ENCODE measurements at regions not wholly inside any gene's neighbourhood (a gene's known extent, or its start where the extent isn't known, plus 50 kb on each side); places are given as distances from the start of the nearest gene placed in this dataset.

DNA sequence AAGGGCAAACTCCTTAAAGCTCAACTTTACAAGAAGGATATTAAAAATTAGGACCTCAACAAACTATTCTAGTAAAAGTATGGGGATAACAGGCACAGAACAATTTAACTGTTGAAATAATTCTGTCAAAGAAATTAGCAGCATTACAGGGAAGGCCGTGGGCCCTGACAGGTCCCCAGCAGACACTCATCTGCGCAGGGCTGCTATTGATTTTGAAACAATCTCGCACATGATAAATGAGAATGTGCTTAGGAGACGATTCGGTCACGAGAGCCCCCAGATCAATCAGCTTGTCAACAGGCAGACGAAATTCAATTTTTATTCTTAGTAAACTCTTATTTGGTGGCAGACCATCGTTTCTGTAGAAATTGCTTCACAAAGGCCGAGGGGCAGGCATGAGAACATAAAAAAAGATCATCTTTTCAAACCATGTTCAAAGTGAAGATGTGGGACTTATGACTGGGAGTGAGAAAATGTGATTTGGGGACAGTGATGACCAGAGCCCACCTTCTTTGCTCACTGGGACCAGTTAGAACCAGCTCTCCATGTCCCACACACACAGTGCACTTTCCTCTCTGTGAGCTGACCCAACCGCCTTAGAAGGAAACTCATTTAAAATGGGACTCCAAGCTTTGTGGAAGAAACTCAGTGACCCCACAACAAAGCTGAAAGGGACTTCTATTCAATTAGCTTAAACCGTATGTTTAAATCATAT, 654.5 kb downstream of the TOX3 start:
- DNase-seq: no peak

- no peak for DNase-seq
Observed at GRCh38 chr16:51888534-51888933, 658.4 kb downstream of the TOX3 start.

DNA sequence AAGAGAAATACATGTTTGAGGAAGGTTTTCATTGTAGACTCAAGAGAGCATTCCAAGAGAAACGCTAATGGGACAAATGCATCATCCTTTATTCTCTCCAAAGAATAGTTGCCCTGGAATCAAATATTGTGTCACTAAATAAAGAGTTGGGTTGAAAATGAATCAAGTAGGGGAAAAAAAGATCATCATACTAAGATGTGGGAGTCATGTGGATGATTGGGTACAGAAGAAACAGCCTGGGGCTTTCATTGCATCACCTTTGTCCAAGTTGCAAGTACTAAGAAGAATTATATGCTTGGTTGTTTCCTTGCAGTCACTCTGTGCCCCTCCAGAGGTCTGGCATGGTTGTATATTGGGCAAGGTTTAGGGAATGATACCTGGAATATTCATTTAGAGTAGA, 658.9 kb downstream of the TOX3 start:
- no peak for DNase-seq

DNA sequence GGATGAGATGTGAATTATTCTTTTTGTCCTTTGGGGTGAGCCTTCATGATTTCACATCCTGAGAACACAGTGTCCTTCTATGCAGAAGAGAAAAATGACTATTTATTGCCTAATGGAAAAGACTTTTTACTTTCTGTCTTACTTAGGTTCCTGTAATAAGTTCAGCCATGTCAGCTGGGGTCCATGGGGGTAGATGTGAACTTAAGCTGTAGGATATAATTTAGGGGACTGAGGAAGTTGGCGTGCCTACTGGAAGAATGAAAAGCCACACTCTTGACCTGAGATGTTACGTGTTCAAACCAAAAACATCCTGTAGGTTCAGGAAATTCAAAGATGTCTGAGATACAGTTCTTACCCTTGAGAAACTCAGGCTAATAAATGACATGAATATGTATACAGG, 660.5 kb downstream of the TOX3 start:
- DNase-seq: no peak

GRCh38 chr16:51884773-51885172, 662.2 kb downstream of the TOX3 start:
- DNase-seq: no peak

GRCh38 chr16:51881731-51882130, 665.2 kb downstream of the TOX3 start:
- no peak for DNase-seq

DNA sequence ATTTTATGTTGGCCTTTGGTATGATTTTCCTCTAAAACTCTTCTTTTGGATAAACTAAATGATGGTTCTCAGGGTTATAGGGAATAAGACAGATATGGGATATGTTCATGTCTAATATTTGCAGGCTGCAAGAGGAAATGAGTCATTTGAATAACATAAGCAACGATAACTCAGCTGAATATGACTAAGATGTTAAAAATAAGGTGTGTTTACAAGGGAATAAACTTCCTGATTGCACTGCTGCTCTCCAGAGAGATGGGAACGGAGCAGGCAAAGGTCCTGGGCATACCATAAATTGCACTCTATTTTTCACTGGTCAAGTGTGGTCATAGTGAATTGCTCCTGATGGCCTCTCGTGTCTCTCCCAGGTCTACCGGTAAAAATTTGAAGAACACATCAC, 666.2 kb downstream of the TOX3 start:
- DNase-seq: no peak

DNA sequence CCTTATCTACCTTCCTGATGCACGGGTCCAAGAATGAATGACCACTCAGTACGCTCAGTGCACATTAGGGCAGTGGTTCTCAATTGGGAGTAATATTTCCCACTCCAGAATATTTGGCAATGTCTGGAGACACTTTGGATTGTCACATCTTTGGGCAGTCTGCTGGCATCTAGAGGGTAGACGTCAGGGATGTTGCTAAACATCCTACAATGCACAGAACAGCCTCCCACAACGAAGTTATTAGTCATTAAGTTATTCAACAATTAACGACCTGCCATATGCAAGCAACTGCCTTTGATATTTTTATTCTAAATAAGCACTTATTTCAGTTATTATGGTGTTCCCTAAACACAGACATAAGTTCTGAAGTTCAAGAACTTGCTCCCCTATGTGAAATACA, 669.3 kb downstream of the TOX3 start:
- DNase-seq: no peak

DNA sequence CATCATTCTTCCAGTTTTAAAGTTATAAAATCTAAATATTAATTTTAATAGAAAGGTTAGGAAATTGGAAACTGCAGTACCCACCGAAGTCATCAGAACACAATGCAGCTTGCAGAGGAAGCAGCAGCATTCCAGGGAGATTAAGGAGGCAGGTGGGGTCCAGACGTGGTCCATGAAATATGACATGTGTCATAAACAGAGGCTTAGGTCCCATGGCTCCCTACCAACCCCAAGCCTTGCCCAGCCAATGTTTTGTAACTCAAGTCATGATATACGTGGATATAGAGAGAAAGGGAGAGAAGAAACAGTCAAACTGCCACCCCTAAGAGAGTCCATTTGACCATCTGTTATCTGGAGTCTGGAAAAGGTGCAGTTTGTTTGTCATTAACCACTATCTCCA, 670.0 kb downstream of the TOX3 start:
- DNase-seq: no peak

GRCh38 chr16:51876601-51876875, 670.4 kb downstream of the TOX3 start:
- DNase-seq: no peak

DNA sequence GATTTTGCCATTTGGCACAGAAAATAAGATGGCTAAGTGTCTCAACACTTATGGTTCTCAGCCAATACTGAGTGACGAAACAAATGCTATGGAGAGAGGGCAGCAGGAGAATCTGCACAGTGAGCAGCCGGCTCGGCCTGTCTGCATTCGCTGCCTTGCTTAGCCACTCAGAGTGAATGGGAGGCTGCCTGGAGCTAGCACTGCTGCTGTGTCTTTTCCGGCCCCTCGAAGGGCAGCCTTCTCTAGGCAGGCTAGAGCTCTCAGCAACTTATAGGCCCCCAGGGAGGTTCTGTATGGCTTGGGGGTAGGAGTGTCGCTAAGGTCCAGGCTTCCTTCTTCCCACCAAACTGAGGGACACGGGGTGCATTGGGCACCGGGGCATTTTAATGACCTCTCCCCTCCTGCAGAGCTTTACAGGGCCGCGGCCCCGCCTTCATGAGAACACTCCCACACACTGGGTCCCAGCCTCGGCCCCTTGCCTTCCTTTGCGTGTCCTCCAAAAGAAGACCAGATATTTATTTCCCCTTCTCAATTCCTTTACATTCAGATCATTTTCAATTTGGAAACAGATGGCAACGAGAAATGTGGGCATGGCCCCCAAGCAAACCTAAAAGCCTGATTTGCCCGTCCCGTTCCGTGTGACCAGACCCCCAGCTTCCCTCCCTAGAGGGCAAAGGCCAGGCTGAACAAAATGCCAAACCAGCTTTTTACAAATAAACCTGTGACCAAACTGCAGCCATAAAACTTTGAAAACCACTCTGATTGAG, 670.9 kb downstream of the TOX3 start:
- no peak for DNase-seq

DNA sequence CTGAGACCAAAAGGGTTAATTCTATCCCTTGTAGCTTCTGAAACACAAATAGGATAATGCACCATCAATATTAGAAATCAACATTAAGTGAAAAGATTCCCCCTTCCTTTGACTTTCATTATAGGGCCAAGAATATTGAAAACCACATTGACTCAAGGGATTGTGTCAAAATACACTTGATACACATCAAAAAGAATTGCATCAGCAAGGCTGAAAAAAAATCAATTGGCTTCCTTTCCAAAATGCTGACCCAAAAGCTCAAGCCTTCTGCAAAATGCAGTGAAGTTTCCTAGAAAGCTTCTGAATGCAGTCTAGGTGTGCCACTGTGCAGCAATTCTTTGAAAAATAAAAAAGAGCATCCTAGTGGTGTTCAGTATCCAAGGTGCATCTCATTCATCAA, 674.4 kb downstream of the TOX3 start:
- no peak for DNase-seq

- DNase-seq: no peak
Observed at GRCh38 chr16:51870296-51870854, 676.6 kb downstream of the TOX3 start.

DNA sequence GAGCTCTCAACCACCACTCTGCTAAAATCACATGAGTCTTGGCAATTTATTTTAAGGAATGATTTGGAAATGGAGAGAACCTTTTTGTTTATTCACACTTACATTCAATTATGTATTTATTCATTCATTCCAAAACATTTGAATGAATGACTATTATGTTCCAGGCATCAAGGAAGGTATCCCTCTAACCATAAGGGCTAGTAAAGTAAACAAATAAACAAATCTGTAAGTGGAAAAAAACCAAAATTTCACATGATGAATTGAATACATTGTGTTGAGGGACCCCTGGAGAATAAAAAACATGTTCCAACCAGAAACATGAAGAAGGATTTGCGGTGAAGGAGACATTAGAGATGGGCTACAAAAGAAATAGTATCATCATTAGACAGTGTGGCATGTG, 677.8 kb downstream of the TOX3 start:
- no peak for DNase-seq

DNA sequence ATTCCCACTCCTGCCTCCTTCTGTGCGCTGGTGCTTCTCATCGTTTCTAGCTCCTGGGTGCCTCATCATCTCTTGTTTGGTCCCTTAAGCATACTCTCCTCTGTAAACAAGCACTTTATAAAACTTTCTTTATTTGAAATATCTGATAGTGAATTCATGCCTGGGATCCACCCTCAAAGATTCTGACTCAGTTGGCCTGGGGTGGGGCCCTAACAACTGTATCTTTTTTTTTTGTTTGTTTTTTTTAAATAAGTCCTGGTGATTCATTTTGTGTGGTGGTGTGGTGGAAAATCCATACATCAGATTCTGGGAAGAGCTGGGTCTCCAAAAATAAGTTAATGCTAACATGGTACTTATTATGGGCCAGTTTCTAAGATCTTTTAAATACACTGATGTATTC, 678.3 kb downstream of the TOX3 start:
- no peak for DNase-seq

DNA sequence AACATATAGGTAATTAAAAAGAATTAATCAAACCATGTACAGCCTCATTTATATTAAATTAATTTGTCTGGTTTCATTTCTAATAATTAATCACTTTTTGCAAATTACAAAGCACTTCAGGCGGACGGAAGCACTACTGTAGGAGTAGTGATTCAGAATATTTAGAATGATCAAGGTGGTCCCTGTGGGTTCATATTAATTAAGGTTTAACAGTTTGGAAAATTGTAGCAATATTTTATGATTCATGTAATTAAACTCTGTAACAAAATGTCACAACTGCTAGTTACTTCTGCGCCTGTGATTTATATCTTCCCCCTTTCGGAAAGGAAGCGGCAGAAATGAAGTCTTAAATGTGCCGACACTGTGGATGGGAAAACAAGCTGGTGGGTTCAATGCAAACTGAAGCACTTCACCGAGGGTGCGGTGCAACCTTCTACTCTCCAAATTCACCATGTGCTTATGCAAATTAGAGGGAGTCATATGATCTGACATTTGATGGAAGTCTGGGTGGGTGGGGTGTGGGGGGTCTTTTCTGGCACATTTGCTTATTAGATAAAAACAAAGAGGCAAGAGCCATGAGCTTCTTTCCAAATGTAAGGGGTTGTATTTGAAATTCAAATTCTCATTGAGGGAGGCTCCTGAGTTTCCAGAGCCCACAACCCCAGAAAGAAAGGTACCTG, 679.4 kb downstream of the TOX3 start:
- no peak for DNase-seq

- no peak for DNase-seq
Observed at GRCh38 chr16:51864575-51864974, 682.4 kb downstream of the TOX3 start.

DNA sequence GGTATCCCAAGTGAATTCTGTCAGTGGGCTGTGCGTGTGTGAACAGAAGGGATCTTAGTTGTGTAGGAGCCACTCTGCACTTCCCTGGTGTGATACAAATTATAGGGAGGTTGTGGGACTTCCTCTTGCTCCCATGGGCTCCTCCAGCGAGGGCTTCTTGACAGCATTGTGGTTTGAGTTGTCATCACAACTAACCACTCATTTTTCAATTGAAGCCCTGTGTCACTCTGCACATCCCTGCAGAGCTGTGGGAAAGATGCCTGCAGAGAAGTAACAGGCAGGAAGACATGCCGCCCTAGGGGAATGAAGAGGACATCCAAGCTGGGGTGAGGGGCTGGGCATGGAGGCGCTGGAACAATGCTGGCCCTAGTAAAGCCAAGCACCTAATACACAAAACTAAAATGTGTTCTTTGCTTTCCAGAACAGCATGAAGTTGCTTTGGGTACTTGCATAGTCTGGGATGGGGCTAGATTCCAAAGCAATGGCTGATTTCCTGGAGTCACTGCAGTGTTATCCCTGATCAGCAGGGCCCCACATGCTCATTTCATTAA, 692.5 kb downstream of the TOX3 start:
- DNase-seq: no peak

DNA sequence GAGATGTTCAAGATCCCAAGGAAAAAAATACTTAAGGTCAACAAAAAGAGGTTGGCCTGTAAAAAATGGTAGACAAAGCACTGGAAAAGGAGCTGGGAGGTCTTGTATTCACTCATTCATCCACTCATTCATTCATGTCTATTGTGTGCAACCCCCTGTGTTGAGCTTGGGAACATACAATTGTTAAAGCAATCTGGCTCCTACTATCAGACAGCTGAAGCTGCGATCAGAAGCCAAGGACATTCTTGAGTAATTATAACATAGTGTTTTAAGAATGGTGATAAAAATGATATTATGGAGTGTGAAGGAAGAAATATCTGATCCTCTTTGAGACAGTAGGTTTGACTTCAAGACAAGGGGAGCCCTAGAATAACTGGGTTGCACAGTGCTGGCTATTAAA, 693.4 kb downstream of the TOX3 start:
- no peak for DNase-seq

DNA sequence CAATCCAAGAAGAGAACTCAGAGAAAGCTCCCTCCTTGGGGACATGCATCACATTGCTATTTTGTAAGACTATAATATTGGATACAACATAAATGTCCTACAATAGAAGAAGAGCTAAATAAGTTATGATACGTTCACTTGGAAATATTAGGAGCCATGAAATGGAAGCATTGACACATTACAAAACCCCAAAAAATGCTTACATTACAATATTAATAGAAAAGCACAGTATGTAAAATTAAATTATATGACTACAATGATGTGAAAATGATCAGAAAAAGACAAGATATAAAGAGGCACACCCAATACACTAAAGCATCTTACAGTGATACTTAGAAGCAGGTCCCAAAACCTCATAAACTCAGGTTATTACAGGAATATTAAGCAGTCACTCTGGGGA, 694.1 kb downstream of the TOX3 start:
- no peak for DNase-seq

DNA sequence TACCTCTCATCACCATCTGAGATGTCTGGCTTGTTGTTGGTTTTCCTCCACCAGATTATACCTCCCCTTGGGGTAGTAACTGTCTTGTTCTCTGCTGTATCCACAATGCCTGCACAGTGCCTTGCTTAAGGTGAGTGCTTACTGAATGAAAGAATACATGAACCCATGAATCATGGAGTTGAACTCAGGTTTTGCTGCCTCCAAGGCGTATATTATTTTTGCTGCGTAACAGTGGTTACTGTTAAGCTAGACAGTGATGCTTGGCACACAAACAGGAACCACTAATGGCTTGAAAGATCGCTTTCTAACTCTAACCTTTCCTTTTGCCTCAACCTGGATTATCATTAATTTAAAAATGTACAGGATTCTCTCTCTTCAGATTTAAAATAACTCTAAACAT, 695.8 kb downstream of the TOX3 start:
- no peak for DNase-seq

- no peak for DNase-seq
Observed at GRCh38 chr16:51849715-51850114, 697.2 kb downstream of the TOX3 start.

DNA sequence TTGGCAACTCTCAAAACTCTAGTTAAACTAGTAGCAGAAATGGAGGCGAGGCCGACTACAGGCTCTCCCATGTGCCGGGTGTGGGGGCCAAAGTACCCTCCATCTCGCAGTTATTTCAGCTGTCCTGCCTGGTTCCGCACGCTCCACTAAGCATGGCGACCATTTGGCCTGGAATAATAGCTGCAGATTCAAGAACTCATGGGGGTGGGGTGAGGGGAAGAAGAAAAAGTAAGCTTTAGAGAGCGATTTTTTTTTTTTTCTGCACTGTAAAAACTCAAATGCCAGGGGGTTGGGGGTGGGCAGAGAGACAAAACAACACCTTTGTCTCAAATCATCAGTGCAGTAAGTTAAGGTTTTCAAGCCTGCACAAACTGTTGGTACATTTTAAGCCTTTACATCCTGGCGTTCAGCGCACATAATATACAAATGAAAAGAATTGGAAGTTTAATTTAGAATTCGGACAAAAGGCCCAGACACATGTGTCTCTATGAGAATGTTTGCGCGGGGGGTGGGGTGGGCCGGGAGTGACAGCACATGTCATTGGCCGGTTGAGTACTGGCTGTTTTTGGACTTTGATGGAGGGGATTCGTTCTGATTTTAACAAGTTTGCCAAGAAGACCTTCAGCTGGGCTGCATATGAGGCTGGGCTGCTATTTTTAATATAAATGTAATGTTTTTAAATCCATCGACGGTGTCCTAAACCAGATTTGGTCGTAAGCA, 694.7 kb upstream of the SALL1 start:
- DNase-seq: no peak

Data from AML-193 (cell line).